B cell (primary cell): ENCODE measurements at regions not wholly inside any gene's neighbourhood (a gene's known extent, or its start where the extent isn't known, plus 50 kb on each side); places are given as distances from the start of the nearest gene placed in this dataset.

Experiments
- EZH2 ChIP-seq: IDR thresholded peaks from 2 replicates; pipeline ENCODE4 v1.6.1; 2012; ENCODE audit warnings: borderline replicate concordance, low read depth, mild to moderate bottlenecking, moderate library complexity, low read length; ENCODE audit not compliant: insufficient read depth, poor library complexity, severe bottlenecking
- TF ChIP-seq, protein P1 (sequence below): fragments of 200-600 bp; IDR thresholded peaks from one replicate; pipeline ENCODE4 v1.8.0; 2022; ENCODE audit warnings: antibody characterized with exemption, mild to moderate bottlenecking

DNA sequence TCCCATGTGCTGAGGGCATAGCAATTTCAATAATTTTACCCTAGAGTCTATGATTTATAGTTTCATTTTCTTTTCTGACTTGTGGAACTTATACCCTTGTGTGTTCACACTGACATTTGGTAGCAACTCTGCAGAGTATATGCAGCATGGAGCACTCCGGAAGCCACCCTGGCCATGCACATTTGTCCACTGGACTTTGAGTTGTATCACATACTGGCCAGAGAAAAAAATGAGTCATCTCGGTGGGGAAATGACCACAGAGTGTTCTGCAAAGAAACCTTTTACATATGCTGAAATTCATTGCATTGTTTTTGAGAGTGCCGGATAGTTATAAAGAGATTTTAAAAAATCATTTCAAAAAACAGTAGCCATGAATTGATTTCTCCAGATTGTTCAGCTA lies 164.8 kb upstream of the COBL start:
- TF ChIP-seq, protein P1, sequence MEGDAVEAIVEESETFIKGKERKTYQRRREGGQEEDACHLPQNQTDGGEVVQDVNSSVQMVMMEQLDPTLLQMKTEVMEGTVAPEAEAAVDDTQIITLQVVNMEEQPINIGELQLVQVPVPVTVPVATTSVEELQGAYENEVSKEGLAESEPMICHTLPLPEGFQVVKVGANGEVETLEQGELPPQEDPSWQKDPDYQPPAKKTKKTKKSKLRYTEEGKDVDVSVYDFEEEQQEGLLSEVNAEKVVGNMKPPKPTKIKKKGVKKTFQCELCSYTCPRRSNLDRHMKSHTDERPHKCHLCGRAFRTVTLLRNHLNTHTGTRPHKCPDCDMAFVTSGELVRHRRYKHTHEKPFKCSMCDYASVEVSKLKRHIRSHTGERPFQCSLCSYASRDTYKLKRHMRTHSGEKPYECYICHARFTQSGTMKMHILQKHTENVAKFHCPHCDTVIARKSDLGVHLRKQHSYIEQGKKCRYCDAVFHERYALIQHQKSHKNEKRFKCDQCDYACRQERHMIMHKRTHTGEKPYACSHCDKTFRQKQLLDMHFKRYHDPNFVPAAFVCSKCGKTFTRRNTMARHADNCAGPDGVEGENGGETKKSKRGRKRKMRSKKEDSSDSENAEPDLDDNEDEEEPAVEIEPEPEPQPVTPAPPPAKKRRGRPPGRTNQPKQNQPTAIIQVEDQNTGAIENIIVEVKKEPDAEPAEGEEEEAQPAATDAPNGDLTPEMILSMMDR: no peak
- TF ChIP-seq EZH2: no peak
